ENCODE measurements at regions not wholly inside any gene's neighbourhood (a gene's known extent, or its start where the extent isn't known, plus 50 kb on each side); places are given as distances from the start of the nearest gene placed in this dataset.
A peak's percentile ranks its signal among the peaks of the same experiment; 100 is the strongest.
"Not testable (repeated sequence)": the region's sequence is repeated elsewhere in the genome, so short reads cannot be mapped to it uniquely, and the experiment has no call there.

DNA sequence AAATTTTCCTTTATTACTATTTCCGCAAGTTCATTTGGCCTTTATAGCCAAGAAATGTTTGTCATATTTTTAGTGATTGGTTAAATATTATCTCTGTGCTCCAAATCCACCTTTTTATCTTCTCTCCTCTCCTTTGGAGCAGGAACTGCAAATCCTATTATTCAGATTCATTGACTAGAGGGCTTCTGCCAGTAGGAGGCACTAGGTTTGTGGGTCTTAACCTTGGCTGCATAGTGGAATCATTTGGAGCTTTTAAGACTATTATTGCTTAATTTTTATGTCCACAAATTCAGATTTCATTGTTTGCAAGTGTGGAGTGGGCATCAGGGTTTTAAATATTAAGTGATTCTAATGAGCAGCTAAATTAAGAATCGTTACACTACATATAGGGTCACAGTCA is 75.3 kb upstream of the SYT10 start:
- H3K9me3 ChIP-seq = no peaks in the 10 kb centered on the region
- ATAC-seq (no peak), DNase-seq (no peak)
- intact Hi-C loops (cut with DNase I, micrococcal nuclease) = no loop called here
- TF ChIP-seq, protein P1, sequence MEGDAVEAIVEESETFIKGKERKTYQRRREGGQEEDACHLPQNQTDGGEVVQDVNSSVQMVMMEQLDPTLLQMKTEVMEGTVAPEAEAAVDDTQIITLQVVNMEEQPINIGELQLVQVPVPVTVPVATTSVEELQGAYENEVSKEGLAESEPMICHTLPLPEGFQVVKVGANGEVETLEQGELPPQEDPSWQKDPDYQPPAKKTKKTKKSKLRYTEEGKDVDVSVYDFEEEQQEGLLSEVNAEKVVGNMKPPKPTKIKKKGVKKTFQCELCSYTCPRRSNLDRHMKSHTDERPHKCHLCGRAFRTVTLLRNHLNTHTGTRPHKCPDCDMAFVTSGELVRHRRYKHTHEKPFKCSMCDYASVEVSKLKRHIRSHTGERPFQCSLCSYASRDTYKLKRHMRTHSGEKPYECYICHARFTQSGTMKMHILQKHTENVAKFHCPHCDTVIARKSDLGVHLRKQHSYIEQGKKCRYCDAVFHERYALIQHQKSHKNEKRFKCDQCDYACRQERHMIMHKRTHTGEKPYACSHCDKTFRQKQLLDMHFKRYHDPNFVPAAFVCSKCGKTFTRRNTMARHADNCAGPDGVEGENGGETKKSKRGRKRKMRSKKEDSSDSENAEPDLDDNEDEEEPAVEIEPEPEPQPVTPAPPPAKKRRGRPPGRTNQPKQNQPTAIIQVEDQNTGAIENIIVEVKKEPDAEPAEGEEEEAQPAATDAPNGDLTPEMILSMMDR (IDR thresholded peaks at IDR 0.05) = no peak
- no peak overlapping the region for H3K4me3 ChIP-seq
- H3K4me1 ChIP-seq (ENCODE audit: low read depth) = no peaks in the 10 kb centered on the region
- no peaks in the 10 kb centered on the region for H3K36me3 ChIP-seq (ENCODE audit: low read depth)

DNA sequence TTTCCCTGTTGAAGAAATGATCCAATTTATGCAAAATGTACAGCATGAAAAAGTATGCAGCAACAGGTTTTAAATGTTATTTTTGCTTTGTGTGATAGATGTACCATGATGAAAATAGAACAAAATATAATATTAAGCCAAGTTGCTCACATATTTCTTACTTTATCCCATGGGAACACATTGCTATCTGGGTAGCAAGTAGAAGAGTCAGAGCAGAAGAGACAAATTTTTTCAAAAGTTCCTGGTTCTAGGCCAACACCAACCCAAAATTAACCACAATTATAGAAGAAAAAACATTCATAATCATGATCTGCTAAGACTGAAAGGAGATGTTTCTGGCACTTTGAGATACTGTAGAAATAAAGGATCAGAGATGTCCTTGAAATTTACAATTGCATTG is 79.9 kb upstream of the SYT10 start:
- H3K9me3 ChIP-seq = no peaks in the 10 kb centered on the region
- H3K4me1 ChIP-seq (ENCODE audit: low read depth) = no peaks in the 10 kb centered on the region
- DNase-seq (no peak), ATAC-seq (no peak)
- TF ChIP-seq, protein P1 (IDR thresholded peaks at IDR 0.05) = no peak
- H3K36me3 ChIP-seq (ENCODE audit: low read depth) = no peaks in the 10 kb centered on the region
- no peak overlapping the region for H3K4me3 ChIP-seq
- intact Hi-C loops (cut with DNase I, micrococcal nuclease) = no loop called here

DNA sequence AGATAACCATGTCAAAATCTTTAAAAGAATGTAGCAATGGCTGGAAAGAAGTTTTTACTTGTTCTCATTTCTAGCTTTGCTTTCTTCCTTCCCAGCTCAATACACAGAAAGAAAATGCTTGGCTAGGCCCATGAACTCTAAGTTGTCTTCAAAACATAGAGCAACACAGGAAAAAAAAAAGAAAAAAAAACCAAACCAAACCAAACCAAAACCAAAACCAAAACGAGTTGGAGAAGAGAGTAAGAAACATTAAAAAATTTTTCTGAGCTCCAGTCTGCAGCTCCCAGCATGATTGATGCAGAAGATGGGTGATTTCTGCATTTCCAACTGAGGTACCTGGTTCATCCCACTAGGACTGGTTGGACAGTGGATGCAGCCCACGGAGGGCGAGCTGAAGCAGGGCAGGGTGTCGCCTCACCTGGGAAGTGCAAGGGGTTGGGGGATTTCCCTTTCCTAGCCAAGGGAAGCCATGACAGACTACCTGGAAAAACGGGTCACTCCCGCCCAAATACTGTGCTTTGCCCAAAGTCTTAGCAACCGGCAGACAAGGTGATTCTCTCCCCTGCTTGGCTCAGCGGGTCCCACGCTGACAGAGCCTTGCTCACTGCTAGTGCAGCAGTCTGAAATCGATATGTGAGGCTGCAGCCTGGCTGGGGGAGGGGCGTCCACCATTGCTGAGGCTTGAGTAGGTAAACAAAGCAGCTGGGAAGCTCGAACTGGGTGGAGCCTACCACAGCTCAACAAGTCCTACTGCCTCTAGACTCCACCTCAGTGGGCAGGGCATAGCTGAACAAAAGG is 81.1 kb upstream of the SYT10 start:
- intact Hi-C loops (cut with DNase I, micrococcal nuclease); ATAC-seq; H3K4me3 ChIP-seq; H3K4me1 ChIP-seq (ENCODE audit: low read depth); H3K36me3 ChIP-seq (ENCODE audit: low read depth); H3K9me3 ChIP-seq: not testable (repeated sequence)
- DNase-seq = peak in 2 of 3 donors; percentile 24 to 28

DNA sequence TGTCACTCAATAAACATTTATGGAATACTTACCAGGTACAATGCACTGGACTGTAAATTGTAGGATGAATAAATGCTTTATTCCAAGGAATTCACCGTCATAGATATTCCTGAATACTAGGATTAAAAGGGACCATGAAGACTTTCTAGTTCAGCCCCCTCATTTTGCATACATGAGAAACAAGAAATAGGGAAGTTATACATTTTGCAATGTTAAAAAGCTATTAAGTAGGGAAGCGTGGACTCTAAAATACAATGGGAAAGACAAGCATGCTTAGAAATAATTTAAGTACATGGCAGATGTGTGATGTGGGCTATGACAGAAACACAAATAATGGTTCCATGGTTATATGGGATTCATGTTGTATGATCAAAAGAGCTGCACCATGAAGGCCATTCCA is 89.4 kb upstream of the SYT10 start:
- Histone ChIP-seq H3K4me1 (ENCODE audit: low read depth) (no peaks in the 10 kb centered on the region), H3K9me3 (no peaks in the 10 kb centered on the region), H3K4me3 (no peak overlapping the region), H3K36me3 (ENCODE audit: low read depth) (no peaks in the 10 kb centered on the region)
- ATAC-seq = no peak
- TF ChIP-seq, protein P1 (IDR thresholded peaks at IDR 0.05) = no peak
- DNase-seq = no peak
- intact Hi-C loops (cut with DNase I, micrococcal nuclease) = no loop called here

DNA sequence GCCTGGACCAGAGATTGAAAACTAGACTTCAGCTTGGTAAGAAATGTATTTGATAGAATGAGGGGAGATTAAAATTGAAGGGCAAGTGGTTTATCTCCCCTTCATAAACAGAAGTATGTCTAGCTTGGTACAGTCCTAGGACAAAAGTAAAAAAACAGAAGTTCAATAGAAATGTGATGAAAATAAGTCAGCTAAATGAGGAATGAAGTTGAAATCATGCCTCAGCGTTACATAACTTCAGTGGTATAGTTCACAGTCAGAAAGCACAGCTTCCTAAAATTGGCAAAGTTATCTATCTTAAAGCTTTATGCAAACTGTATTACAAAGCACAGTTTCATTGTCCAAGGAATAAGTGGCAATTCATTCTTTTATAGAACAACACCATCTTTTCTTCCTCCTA is 90.2 kb upstream of the SYT10 start:
- intact Hi-C loops (cut with DNase I, micrococcal nuclease) = no loop called here
- no peaks in the 10 kb centered on the region for H3K36me3 ChIP-seq (ENCODE audit: low read depth)
- no peaks in the 10 kb centered on the region for H3K9me3 ChIP-seq
- TF ChIP-seq, protein P1 (IDR thresholded peaks at IDR 0.05) = no peak
- no peak for DNase-seq
- no peaks in the 10 kb centered on the region for H3K4me1 ChIP-seq (ENCODE audit: low read depth)
- no peak for ATAC-seq
- no peak overlapping the region for H3K4me3 ChIP-seq

DNA sequence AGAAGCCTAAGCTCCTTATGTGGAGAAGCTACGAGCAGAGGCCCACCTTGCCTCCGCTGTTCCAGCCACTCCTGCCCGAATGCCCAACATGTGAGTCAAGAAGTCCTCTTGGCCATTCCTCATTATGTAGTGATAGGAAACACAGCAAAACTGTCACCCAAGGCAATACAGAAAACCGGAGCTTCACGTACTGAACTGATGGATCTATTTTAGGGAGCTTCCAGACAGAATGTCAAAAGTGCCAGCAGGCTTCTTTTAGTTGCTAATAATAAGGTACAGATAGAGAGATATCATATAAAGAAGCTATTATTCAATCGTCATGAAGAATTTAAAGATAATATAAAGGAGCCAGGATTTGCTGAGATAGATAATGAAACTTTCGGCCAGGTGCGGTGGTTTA is 91.6 kb upstream of the SYT10 start:
- TF ChIP-seq, protein P1 (IDR thresholded peaks at IDR 0.05) = no peak
- H3K4me1 ChIP-seq (ENCODE audit: low read depth) = no peaks in the 10 kb centered on the region
- DNase-seq = no peak
- no peak overlapping the region for H3K4me3 ChIP-seq
- H3K36me3 ChIP-seq (ENCODE audit: low read depth) = no peaks in the 10 kb centered on the region
- no peaks in the 10 kb centered on the region for H3K9me3 ChIP-seq
- intact Hi-C loops (cut with DNase I, micrococcal nuclease) = no loop called here
- no peak for ATAC-seq

Measured in mucosa of descending colon (tissue), 3 donors.